ENCODE measurements at regions not wholly inside any gene's neighbourhood (a gene's known extent, or its start where the extent isn't known, plus 50 kb on each side); places are given as distances from the start of the nearest gene placed in this dataset.
A peak's percentile ranks its signal among the peaks of the same experiment; 100 is the strongest.

GRCh38 chrX:134101636-134102035 lies 116.2 kb upstream of the GPC3 start:
- Histone ChIP-seq H3K4me1 (ENCODE audit: control insufficient read depth in 1 of 2, extremely low read depth in 1 of 2, insufficient read depth in 2 of 2, low read length in 2 of 2) (no peaks in the 10 kb centered on the region), H3K27me3 (replicated peaks in 1 of 2; ENCODE audit: control insufficient read depth in 2 of 2, extremely low read depth in 1 of 2, insufficient read depth in 2 of 2, low read length in 1 of 2) (peaks cover 0 to 2% of the 10 kb centered on the region in 2 experiments), H3K4me3 (ENCODE audit: control insufficient read depth in 1 of 2, extremely low read depth in 1 of 2, low read length in 1 of 2) (no peak overlapping the region), H3K27ac (ENCODE audit: low read length) (no peak overlapping the region), H3K36me3 (ENCODE audit: control insufficient read depth in 2 of 2, extremely low read depth in 1 of 2, insufficient read depth in 1 of 2, low read length in 1 of 2) (no peaks in the 10 kb centered on the region), H3K9me3 (no peaks in the 10 kb centered on the region)
- Mint-ChIP-seq H3K4me1 (peaks cover 0 to 4% (median 3%) of the 10 kb centered on the region in 3 donors), H3K4me3 (no peak overlapping the region), H3K27ac (no peak overlapping the region), H3K36me3 (no peaks in the 10 kb centered on the region), H3K27me3 (peaks cover 0 to 13% of the 10 kb centered on the region in 2 donors), H3K9me3 (peaks cover 0 to 4% (median 3%) of the 10 kb centered on the region in 3 donors)
- DNase-seq, result peak in 1 of 35 experiments; percentile 0
- ChIA-PET POLR2A (no interaction called here), CTCF (no interaction called here)
- no peak for ATAC-seq (replicated peaks in 1 of 4)

GRCh38 chrX:134115270-134115669 lies 121.7 kb upstream of the CCDC160 start:
- no peak overlapping the region for H3K4me3 ChIP-seq (ENCODE audit: control insufficient read depth in 1 of 2, extremely low read depth in 1 of 2, low read length in 1 of 2)
- no peaks in the 10 kb centered on the region for H3K36me3 Mint-ChIP-seq
- DNase-seq (no peak), ATAC-seq (replicated peaks in 1 of 4) (no peak)
- H3K4me3 Mint-ChIP-seq, result no peak overlapping the region
- H3K27ac Mint-ChIP-seq, result no peak overlapping the region
- ChIA-PET POLR2A (no interaction called here), CTCF (no interaction called here)
- no peaks in the 10 kb centered on the region for H3K27me3 ChIP-seq (replicated peaks in 1 of 2; ENCODE audit: control insufficient read depth in 2 of 2, extremely low read depth in 1 of 2, insufficient read depth in 2 of 2, low read length in 1 of 2)
- no peak overlapping the region for H3K27ac ChIP-seq (ENCODE audit: low read length)
- peaks cover 2 to 29% of the 10 kb centered on the region in 2 donors for H3K27me3 Mint-ChIP-seq
- no peaks in the 10 kb centered on the region for H3K9me3 ChIP-seq
- H3K9me3 Mint-ChIP-seq, result peaks cover 0 to 4% (median 0%) of the 10 kb centered on the region in 3 donors
- H3K4me1 Mint-ChIP-seq, result peaks cover 0 to 3% (median 0%) of the 10 kb centered on the region in 3 donors
- WGBS (ENCODE audit: insufficient coverage), result no CpG with 5 or more reads among the region's 3 CpGs
- H3K4me1 ChIP-seq (ENCODE audit: control insufficient read depth in 1 of 2, extremely low read depth in 1 of 2, insufficient read depth in 2 of 2, low read length in 2 of 2), result no peaks in the 10 kb centered on the region
- H3K36me3 ChIP-seq (ENCODE audit: control insufficient read depth in 2 of 2, extremely low read depth in 1 of 2, insufficient read depth in 1 of 2, low read length in 1 of 2), result no peaks in the 10 kb centered on the region

GRCh38 chrX:134137341-134137740 lies 99.6 kb upstream of the CCDC160 start:
- H3K4me1 Mint-ChIP-seq, result no peaks in the 10 kb centered on the region
- Histone ChIP-seq H3K27me3 (replicated peaks in 1 of 2; ENCODE audit: control insufficient read depth in 2 of 2, extremely low read depth in 1 of 2, insufficient read depth in 2 of 2, low read length in 1 of 2) (peaks cover 0 to 2% of the 10 kb centered on the region in 2 experiments), H3K9me3 (no peaks in the 10 kb centered on the region), H3K36me3 (ENCODE audit: control insufficient read depth in 2 of 2, extremely low read depth in 1 of 2, insufficient read depth in 1 of 2, low read length in 1 of 2) (no peaks in the 10 kb centered on the region), H3K4me1 (ENCODE audit: control insufficient read depth in 1 of 2, extremely low read depth in 1 of 2, insufficient read depth in 2 of 2, low read length in 2 of 2) (no peaks in the 10 kb centered on the region), H3K27ac (ENCODE audit: low read length) (no peak overlapping the region), H3K4me3 (ENCODE audit: control insufficient read depth in 1 of 2, extremely low read depth in 1 of 2, low read length in 1 of 2) (no peak overlapping the region)
- no peaks in the 10 kb centered on the region for H3K36me3 Mint-ChIP-seq
- H3K4me3 Mint-ChIP-seq, result no peak overlapping the region
- no CpG with 5 or more reads among the region's 1 CpG for WGBS (ENCODE audit: insufficient coverage)
- DNase-seq, result no peak
- ChIA-PET POLR2A (no interaction called here), CTCF (no interaction called here)
- no peaks in the 10 kb centered on the region for H3K9me3 Mint-ChIP-seq
- H3K27ac Mint-ChIP-seq, result no peak overlapping the region
- no peak for ATAC-seq (replicated peaks in 1 of 4)
- peaks cover 1 to 42% of the 10 kb centered on the region in 2 donors for H3K27me3 Mint-ChIP-seq

- WGBS (ENCODE audit: insufficient coverage), result no CpG with 5 or more reads among the region's 3 CpGs
- Histone ChIP-seq H3K9me3 (no peaks in the 10 kb centered on the region), H3K36me3 (ENCODE audit: control insufficient read depth in 2 of 2, extremely low read depth in 1 of 2, insufficient read depth in 1 of 2, low read length in 1 of 2) (no peaks in the 10 kb centered on the region), H3K4me3 (ENCODE audit: control insufficient read depth in 1 of 2, extremely low read depth in 1 of 2, low read length in 1 of 2) (no peak overlapping the region), H3K4me1 (ENCODE audit: control insufficient read depth in 1 of 2, extremely low read depth in 1 of 2, insufficient read depth in 2 of 2, low read length in 2 of 2) (no peaks in the 10 kb centered on the region), H3K27ac (ENCODE audit: low read length) (no peak overlapping the region), H3K27me3 (replicated peaks in 1 of 2; ENCODE audit: control insufficient read depth in 2 of 2, extremely low read depth in 1 of 2, insufficient read depth in 2 of 2, low read length in 1 of 2) (peaks cover 0 to 2% of the 10 kb centered on the region in 2 experiments)
- Mint-ChIP-seq H3K4me3 (no peak overlapping the region), H3K27ac (no peak overlapping the region), H3K27me3 (peaks cover 1 to 42% of the 10 kb centered on the region in 2 donors), H3K9me3 (no peaks in the 10 kb centered on the region), H3K4me1 (no peaks in the 10 kb centered on the region), H3K36me3 (no peaks in the 10 kb centered on the region)
- CTCF ChIA-PET, result interaction anchor here in 1 of 2 donors (0.5 kb wide), 1 partner anchor 28 kb away, joined by 4 read pairs; no protein-coding TSS in a partner anchor
- DNase-seq (no peak), ATAC-seq (replicated peaks in 1 of 4) (no peak)
- POLR2A ChIA-PET, result no interaction called here
These were observed 97.9 kb upstream of the CCDC160 start for GRCh38 chrX:134139090-134139489.

- Histone ChIP-seq H3K27ac (ENCODE audit: low read length) (no peak overlapping the region), H3K4me3 (ENCODE audit: control insufficient read depth in 1 of 2, extremely low read depth in 1 of 2, low read length in 1 of 2) (no peak overlapping the region), H3K27me3 (replicated peaks in 1 of 2; ENCODE audit: control insufficient read depth in 2 of 2, extremely low read depth in 1 of 2, insufficient read depth in 2 of 2, low read length in 1 of 2) (peaks cover 0 to 2% of the 10 kb centered on the region in 2 experiments), H3K36me3 (ENCODE audit: control insufficient read depth in 2 of 2, extremely low read depth in 1 of 2, insufficient read depth in 1 of 2, low read length in 1 of 2) (no peaks in the 10 kb centered on the region), H3K9me3 (no peaks in the 10 kb centered on the region), H3K4me1 (ENCODE audit: control insufficient read depth in 1 of 2, extremely low read depth in 1 of 2, insufficient read depth in 2 of 2, low read length in 2 of 2) (peaks cover 2 to 3% of the 10 kb centered on the region in 2 experiments)
- H3K27ac Mint-ChIP-seq, result no peak overlapping the region
- ChIA-PET POLR2A (no interaction called here), CTCF (no interaction called here)
- H3K27me3 Mint-ChIP-seq, result peaks cover 0 to 19% of the 10 kb centered on the region in 2 donors
- WGBS (ENCODE audit: insufficient coverage), result no CpG with 5 or more reads among the region's 1 CpG
- DNase-seq (peak in 1 of 35 experiments; percentile 11), ATAC-seq (replicated peaks in 1 of 4) (no peak)
- no peaks in the 10 kb centered on the region for H3K9me3 Mint-ChIP-seq
- H3K4me3 Mint-ChIP-seq, result no peak overlapping the region
- no peaks in the 10 kb centered on the region for H3K36me3 Mint-ChIP-seq
- H3K4me1 Mint-ChIP-seq, result peaks cover 0 to 3% (median 2%) of the 10 kb centered on the region in 3 donors
These were observed 92.8 kb upstream of the CCDC160 start for GRCh38 chrX:134144231-134144630.

GRCh38 chrX:134146493-134146892 lies 90.5 kb upstream of the CCDC160 start:
- Mint-ChIP-seq H3K36me3 (no peaks in the 10 kb centered on the region), H3K4me1 (peaks cover 0 to 3% (median 2%) of the 10 kb centered on the region in 3 donors), H3K27ac (no peak overlapping the region), H3K9me3 (no peaks in the 10 kb centered on the region), H3K4me3 (no peak overlapping the region), H3K27me3 (peaks cover 0 to 8% of the 10 kb centered on the region in 2 donors)
- 96% methylated on average over 3 of the region's 6 CpGs for WGBS (ENCODE audit: insufficient coverage)
- Histone ChIP-seq H3K9me3 (no peaks in the 10 kb centered on the region), H3K27me3 (replicated peaks in 1 of 2; ENCODE audit: control insufficient read depth in 2 of 2, extremely low read depth in 1 of 2, insufficient read depth in 2 of 2, low read length in 1 of 2) (no peaks in the 10 kb centered on the region), H3K4me1 (ENCODE audit: control insufficient read depth in 1 of 2, extremely low read depth in 1 of 2, insufficient read depth in 2 of 2, low read length in 2 of 2) (peaks cover 2 to 3% of the 10 kb centered on the region in 2 experiments), H3K4me3 (ENCODE audit: control insufficient read depth in 1 of 2, extremely low read depth in 1 of 2, low read length in 1 of 2) (no peak overlapping the region), H3K36me3 (ENCODE audit: control insufficient read depth in 2 of 2, extremely low read depth in 1 of 2, insufficient read depth in 1 of 2, low read length in 1 of 2) (no peaks in the 10 kb centered on the region), H3K27ac (ENCODE audit: low read length) (no peak overlapping the region)
- POLR2A ChIA-PET, result no interaction called here
- DNase-seq (no peak), ATAC-seq (replicated peaks in 1 of 4) (no peak)
- CTCF ChIA-PET, result no interaction called here

GRCh38 chrX:134148172-134148692 lies 88.8 kb upstream of the CCDC160 start:
- no peaks in the 10 kb centered on the region for H3K36me3 ChIP-seq (ENCODE audit: control insufficient read depth in 2 of 2, extremely low read depth in 1 of 2, insufficient read depth in 1 of 2, low read length in 1 of 2)
- 60% methylated on average over 1 of the region's 9 CpGs for WGBS (ENCODE audit: insufficient coverage)

More at GRCh38 chrX:134148172-134148692, 88.8 kb upstream of the CCDC160 start:
- no peaks in the 10 kb centered on the region for H3K36me3 Mint-ChIP-seq
- Histone ChIP-seq H3K4me3 (ENCODE audit: control insufficient read depth in 1 of 2, extremely low read depth in 1 of 2, low read length in 1 of 2) (no peak overlapping the region), H3K4me1 (ENCODE audit: control insufficient read depth in 1 of 2, extremely low read depth in 1 of 2, insufficient read depth in 2 of 2, low read length in 2 of 2) (peaks cover 2 to 3% of the 10 kb centered on the region in 2 experiments), H3K27ac (ENCODE audit: low read length) (no peak overlapping the region), H3K9me3 (no peaks in the 10 kb centered on the region), H3K27me3 (replicated peaks in 1 of 2; ENCODE audit: control insufficient read depth in 2 of 2, extremely low read depth in 1 of 2, insufficient read depth in 2 of 2, low read length in 1 of 2) (no peaks in the 10 kb centered on the region)
- H3K9me3 Mint-ChIP-seq, result no peaks in the 10 kb centered on the region
- H3K27ac Mint-ChIP-seq, result no peak overlapping the region
- ATAC-seq (replicated peaks in 1 of 4), result no peak
- ChIA-PET CTCF (no interaction called here), POLR2A (no interaction called here)
- peaks cover 0 to 4% of the 10 kb centered on the region in 2 donors for H3K27me3 Mint-ChIP-seq
- H3K4me1 Mint-ChIP-seq, result peaks cover 0 to 3% (median 2%) of the 10 kb centered on the region in 3 donors
- H3K4me3 Mint-ChIP-seq, result no peak overlapping the region
- no peak for DNase-seq
